Large intestine (tissue), 3 donors: ENCODE measurements at regions not wholly inside any gene's neighbourhood (a gene's known extent, or its start where the extent isn't known, plus 50 kb on each side); places are given as distances from the start of the nearest gene placed in this dataset.
"Not testable (repeated sequence)": the region's sequence is repeated elsewhere in the genome, so short reads cannot be mapped to it uniquely, and the experiment has no call there.

Experiments
- DNase-seq, 2 donors: peaks; one replicate each; pipeline versions ENCODE4 v3.0.0 to v3.0.0-alpha.2; 2013
- H3K27ac ChIP-seq: one replicate; pipeline ENCODE4 v1.5.1; 2013; ENCODE audit warnings: low read length
- H3K27me3 ChIP-seq: 2 replicates; pipeline ENCODE4 v1.6.1; 2013; ENCODE audit warnings: low read length; ENCODE audit not compliant: control insufficient read depth, insufficient read depth
- H3K36me3 ChIP-seq: 2 replicates; pipeline ENCODE4 v1.6.1; 2013; ENCODE audit warnings: low read length; ENCODE audit not compliant: control insufficient read depth, insufficient read depth
- H3K4me1 ChIP-seq: one replicate; pipeline ENCODE4 v1.6.1; 2013; ENCODE audit warnings: low read length; ENCODE audit not compliant: control insufficient read depth, insufficient read depth
- H3K4me3 ChIP-seq: one replicate; pipeline ENCODE4 v1.5.1; 2013; ENCODE audit warnings: low read length
- H3K9me3 ChIP-seq: one replicate; pipeline ENCODE4 v1.6.1; 2013; ENCODE audit warnings: mild to moderate bottlenecking, low read depth, low read length, moderate library complexity; ENCODE audit not compliant: control insufficient read depth
- WGBS: methylation state at CpG from one replicate; pipeline ENCODE4 v1.1.5; 2013; ENCODE audit warnings: low lambda C conversion rate; ENCODE audit not compliant: insufficient coverage; 5-methylcytosine and 5-hydroxymethylcytosine counted together

GRCh38 chr4:126533146-126533805 is 1099.5 kb upstream of the INTU start:
- no peak for DNase-seq

GRCh38 chr4:126539771-126540170 is 1093.0 kb upstream of the INTU start:
- WGBS = 40% methylated on average over 1 of the region's 3 CpGs
- DNase-seq = no peak
- Histone ChIP-seq H3K27me3 (no peaks in the 10 kb centered on the region), H3K27ac (no peak overlapping the region), H3K9me3 (no peaks in the 10 kb centered on the region), H3K4me3 (no peak overlapping the region), H3K4me1 (no peaks in the 10 kb centered on the region), H3K36me3 (no peaks in the 10 kb centered on the region)

More at GRCh38 chr4:126533146-126533805, 1099.5 kb upstream of the INTU start:
- H3K4me1 ChIP-seq = no peaks in the 10 kb centered on the region
- no peak overlapping the region for H3K27ac ChIP-seq
- WGBS = 100% methylated on average over 1 of the region's 5 CpGs
- H3K4me3 ChIP-seq = no peak overlapping the region
- H3K36me3 ChIP-seq = no peaks in the 10 kb centered on the region
- no peaks in the 10 kb centered on the region for H3K27me3 ChIP-seq
- H3K9me3 ChIP-seq = no peaks in the 10 kb centered on the region

- Histone ChIP-seq H3K27me3 (no peaks in the 10 kb centered on the region), H3K27ac (no peak overlapping the region), H3K36me3 (no peaks in the 10 kb centered on the region), H3K9me3 (no peaks in the 10 kb centered on the region), H3K4me1 (no peaks in the 10 kb centered on the region), H3K4me3 (no peak overlapping the region)
- WGBS = 61% methylated on average over 2 of the region's 2 CpGs
- DNase-seq = no peak
Observed at GRCh38 chr4:126541820-126542219, 1090.9 kb upstream of the INTU start.

- Histone ChIP-seq H3K9me3 (no peaks in the 10 kb centered on the region), H3K27ac (no peak overlapping the region), H3K4me3 (no peak overlapping the region), H3K27me3 (no peaks in the 10 kb centered on the region), H3K4me1 (no peaks in the 10 kb centered on the region), H3K36me3 (no peaks in the 10 kb centered on the region)
- WGBS = no CpG with 5 or more reads among the region's 5 CpGs
- DNase-seq = no peak
Observed at GRCh38 chr4:126544276-126544675, 1088.5 kb upstream of the INTU start.

GRCh38 chr4:126546197-126546596 is 1086.6 kb upstream of the INTU start:
- not testable (repeated sequence) for H3K27me3 ChIP-seq, H3K4me1 ChIP-seq, H3K4me3 ChIP-seq, H3K36me3 ChIP-seq, DNase-seq, H3K27ac ChIP-seq, H3K9me3 ChIP-seq
- WGBS = no CpG with 5 or more reads among the region's 10 CpGs

GRCh38 chr4:126547352-126547751 is 1085.4 kb upstream of the INTU start:
- Histone ChIP-seq H3K36me3 (no peaks in the 10 kb centered on the region), H3K9me3 (no peaks in the 10 kb centered on the region), H3K4me3 (no peak overlapping the region), H3K4me1 (no peaks in the 10 kb centered on the region), H3K27ac (no peak overlapping the region), H3K27me3 (no peaks in the 10 kb centered on the region)
- no peak for DNase-seq

GRCh38 chr4:126548890-126549289 is 1083.9 kb upstream of the INTU start:
- Histone ChIP-seq H3K4me3 (no peak overlapping the region), H3K27me3 (no peaks in the 10 kb centered on the region), H3K27ac (no peak overlapping the region), H3K4me1 (no peaks in the 10 kb centered on the region), H3K9me3 (no peaks in the 10 kb centered on the region), H3K36me3 (no peaks in the 10 kb centered on the region)
- DNase-seq = no peak

- WGBS = 50% methylated on average over 1 of the region's 1 CpG
- no peak overlapping the region for H3K27ac ChIP-seq
- H3K4me1 ChIP-seq = no peaks in the 10 kb centered on the region
- H3K27me3 ChIP-seq = no peaks in the 10 kb centered on the region
- peak in 1 of 2 donors; percentile 5 for DNase-seq
- H3K36me3 ChIP-seq = no peaks in the 10 kb centered on the region
- H3K4me3 ChIP-seq = no peak overlapping the region
- no peaks in the 10 kb centered on the region for H3K9me3 ChIP-seq
Observed at GRCh38 chr4:126552321-126552720, 1080.4 kb upstream of the INTU start.

- no peaks in the 10 kb centered on the region for H3K4me1 ChIP-seq
- H3K4me3 ChIP-seq = no peak overlapping the region
- H3K27ac ChIP-seq = no peak overlapping the region
- WGBS = no CpG with 5 or more reads among the region's 2 CpGs
- DNase-seq = no peak
- H3K36me3 ChIP-seq = no peaks in the 10 kb centered on the region
- no peaks in the 10 kb centered on the region for H3K9me3 ChIP-seq
- H3K27me3 ChIP-seq = no peaks in the 10 kb centered on the region
Observed at GRCh38 chr4:126553248-126553647, 1079.5 kb upstream of the INTU start.

GRCh38 chr4:126558596-126558995 is 1074.2 kb upstream of the INTU start:
- Histone ChIP-seq H3K27me3 (no peaks in the 10 kb centered on the region), H3K36me3 (no peaks in the 10 kb centered on the region), H3K27ac (no peak overlapping the region), H3K4me3 (no peak overlapping the region), H3K4me1 (no peaks in the 10 kb centered on the region), H3K9me3 (no peaks in the 10 kb centered on the region)
- DNase-seq = no peak
- WGBS = 57% methylated on average over 1 of the region's 2 CpGs

GRCh38 chr4:126559961-126560360 is 1072.8 kb upstream of the INTU start:
- H3K4me3 ChIP-seq = no peak overlapping the region
- H3K27me3 ChIP-seq = no peaks in the 10 kb centered on the region
- no peaks in the 10 kb centered on the region for H3K9me3 ChIP-seq
- no CpG with 5 or more reads among the region's 2 CpGs for WGBS
- H3K27ac ChIP-seq = no peak overlapping the region
- H3K4me1 ChIP-seq = no peaks in the 10 kb centered on the region
- no peaks in the 10 kb centered on the region for H3K36me3 ChIP-seq
- no peak for DNase-seq
